Spleen (tissue), 11 donors: ENCODE measurements at regions not wholly inside any gene's neighbourhood (a gene's known extent, or its start where the extent isn't known, plus 50 kb on each side); places are given as distances from the start of the nearest gene placed in this dataset.

ENCODE experiments used
- DNase-seq: peaks from one replicate; pipeline ENCODE4 v3.0.0-alpha.2; 2020
- H3K27ac ChIP-seq, 8 donors: fragments of 200-600 bp; sonication (generic) in 7 of 8; 1 replicate in 4 of 8; 2 replicates in 4 of 8; pipeline versions ENCODE4 v1.5.0 to v1.8.0; 2016 to 2021; ENCODE audit warnings: inconsistent platforms in 4 of 8, mild to moderate bottlenecking in 4 of 8, moderate library complexity in 1 of 8
- H3K27me3 ChIP-seq, 7 donors: fragments of 200-600 bp; sonication (generic) in 6 of 7; replicated peaks in 1 of 7; 1 replicate in 4 of 7; 2 replicates in 3 of 7; pipeline versions ENCODE4 v1.5.0 to v1.8.0; 2016 to 2021; ENCODE audit warnings: inconsistent platforms in 3 of 7, mild to moderate bottlenecking in 1 of 7
- H3K36me3 ChIP-seq, 6 donors: fragments of 200-600 bp; sonication (generic) in 5 of 6; 1 replicate in 4 of 6; 2 replicates in 2 of 6; pipeline versions ENCODE4 v1.5.0 to v1.8.0; 2016 to 2021; ENCODE audit warnings: inconsistent platforms in 2 of 6
- H3K4me1 ChIP-seq, 6 donors: fragments of 200-600 bp; sonication (generic) in 5 of 6; 1 replicate in 3 of 6; 2 replicates in 3 of 6; pipeline versions ENCODE4 v1.5.0 to v1.8.0; 2016 to 2021; ENCODE audit warnings: inconsistent platforms in 3 of 6
- H3K4me3 ChIP-seq, 8 donors: fragments of 200-600 bp; sonication (generic) in 7 of 8; 1 replicate in 4 of 8; 2 replicates in 4 of 8; pipeline versions ENCODE4 v1.5.0 to v1.8.0; 2016 to 2021; ENCODE audit warnings: inconsistent platforms in 4 of 8, mild to moderate bottlenecking in 4 of 8, moderate library complexity in 2 of 8
- H3K9me3 ChIP-seq, 8 donors: fragments of 200-600 bp; sonication (generic) in 7 of 8; 1 replicate in 4 of 8; 2 replicates in 4 of 8; pipeline versions ENCODE4 v1.5.0 to v1.8.0; 2016 to 2021; ENCODE audit warnings: inconsistent platforms in 4 of 8
- CTCF ChIP-seq, 11 experiments: fragments of 200-600 bp in 7 of 11; fragments of 450-650 bp in 4 of 11; sonication (generic) in 4 of 11; IDR thresholded peaks in 8 of 11; conservative IDR thresholded peaks in 3 of 11; 1 replicate in 7 of 11; 2 replicates in 4 of 11; pipeline versions ENCODE4 v1.4.0 to v1.8.0; 2016 to 2021; ENCODE audit warnings: antibody characterized with exemption in 11 of 11, inconsistent platforms in 4 of 11, mild to moderate bottlenecking in 1 of 11
- POLR2A ChIP-seq, 3 donors: fragments of 450-650 bp; IDR thresholded peaks; one replicate each; pipeline ENCODE4 v1.5.1; 2017; ENCODE audit warnings: antibody characterized with exemption in 3 of 3, mild to moderate bottlenecking in 1 of 3
- POLR2AphosphoS5 ChIP-seq, 3 donors: sonication (generic); formaldehyde crosslinking; IDR thresholded peaks; one replicate each; pipeline ENCODE4 v1.5.1; 2017; ENCODE audit warnings: antibody characterized with exemption in 3 of 3
- WGBS, 5 donors: extraction: QIAGEN DNeasy Blood & Tissue Kit in 3 of 5; methylation state at CpG; one replicate each; pipeline versions ENCODE4 v1.1.5 to v1.1.7; 2013 to 2018; 5-methylcytosine and 5-hydroxymethylcytosine counted together
- intact Hi-C: fragments of 100-400 bp; cut with DNase I; formaldehyde crosslinking; loops from one replicate; pipeline ENCODE4 v1.15.0; 2023; ENCODE audit warnings: low total_unique reads
- donor health status: healthy with polysubstance abuse.
- donor health status: DM: no; HTN: no; CAD: no; lungs with moderate emphysema.
- donor health status: DM: no; HTN: no; CAD: no.
- donor health status: Bipolar disorder and iron deficiency.
- donor health status: healthy.
- donor health status: DM: no; HTN: no; CAD: no.
- donor health status: DM: yes; HTN: yes; CAD: no.

DNA sequence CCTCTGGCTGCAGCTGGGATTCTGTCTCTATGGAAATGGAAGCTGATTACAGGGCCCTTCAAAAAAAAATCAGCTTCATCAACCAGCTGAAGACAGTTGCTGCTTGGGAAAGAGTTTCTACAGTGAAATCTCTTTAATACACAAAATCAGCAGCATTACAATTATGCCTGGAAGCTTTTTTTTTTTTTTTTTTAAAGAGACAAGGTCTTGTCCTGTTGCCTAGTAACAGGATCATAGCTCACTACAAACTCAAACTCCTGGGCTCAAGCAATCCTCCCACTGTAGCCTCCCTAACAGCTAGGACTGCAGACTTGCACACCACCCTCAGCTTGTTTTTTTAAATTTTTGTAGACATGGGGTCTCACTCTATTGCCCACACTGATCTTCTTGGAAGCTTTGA is 94.5 kb downstream of the OR13A1 start:
- DNase-seq = no peak
- intact Hi-C loops = no loop called here
- TF ChIP-seq POLR2A (IDR thresholded peaks at IDR 0.05) = no peak
- TF ChIP-seq POLR2AphosphoS5 (IDR thresholded peaks at IDR 0.05) = no peak
- TF ChIP-seq CTCF (IDR thresholded peaks at IDR 0.05 in 8 of 11, conservative IDR thresholded peaks at IDR 0.05 in 3 of 11) = no peak

DNA sequence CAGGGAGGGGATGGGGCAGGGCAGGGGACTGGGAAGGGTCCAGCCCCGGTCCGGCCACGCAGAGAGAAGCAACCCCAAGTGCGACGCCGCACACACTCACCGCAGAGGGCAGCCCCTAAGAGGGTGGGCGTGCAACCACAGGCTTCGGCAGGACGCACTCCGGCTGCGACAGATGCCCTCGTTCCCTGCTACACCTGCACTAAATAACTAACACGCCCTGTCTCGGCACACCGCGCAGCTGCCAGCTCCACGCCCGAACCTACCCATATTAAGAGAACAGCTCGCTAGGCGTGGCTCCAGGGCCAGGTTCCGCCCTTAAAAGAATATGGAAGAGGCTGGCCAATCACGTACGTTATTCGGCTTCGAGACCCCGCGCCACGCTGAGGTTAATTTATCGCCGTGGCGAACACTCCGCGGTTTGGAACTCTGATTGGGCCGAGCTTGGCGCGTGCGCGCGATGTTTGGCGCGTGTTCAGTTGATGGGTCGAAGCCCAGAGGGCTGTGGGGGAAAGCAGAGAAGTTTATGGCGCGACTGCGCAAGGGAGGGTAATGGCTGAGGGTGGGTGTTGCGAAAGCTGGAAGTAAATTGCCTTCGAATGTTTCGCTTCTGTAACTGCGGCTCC is 91.1 kb downstream of the OR13A1 start:
- peaks cover 0 to 5% (median 2%) of the 10 kb centered on the region in 8 donors for H3K9me3 ChIP-seq
- H3K4me3 ChIP-seq = no peak overlapping the region
- H3K27ac ChIP-seq = no peak overlapping the region
- WGBS, 5 donors = 82 to 91% (median 87%) methylated on average over 50 of the region's 50 CpGs
- no peak for DNase-seq
- H3K4me1 ChIP-seq = no peaks in the 10 kb centered on the region
- TF ChIP-seq CTCF (IDR thresholded peaks at IDR 0.05 in 8 of 11, conservative IDR thresholded peaks at IDR 0.05 in 3 of 11) = no peak
- TF ChIP-seq POLR2A (IDR thresholded peaks at IDR 0.05) = no peak
- no peak for TF ChIP-seq POLR2AphosphoS5 (IDR thresholded peaks at IDR 0.05)
- intact Hi-C loops = no loop called here
- H3K36me3 ChIP-seq = no peaks in the 10 kb centered on the region
- peaks cover 0 to 8% (median 0%) of the 10 kb centered on the region in 7 donors for H3K27me3 ChIP-seq

More for the DNA sequence above, 94.5 kb downstream of the OR13A1 start:
- no peak overlapping the region for H3K27ac ChIP-seq
- H3K9me3 ChIP-seq = no peaks in the 10 kb centered on the region
- H3K36me3 ChIP-seq = no peaks in the 10 kb centered on the region
- peaks cover 0 to 8% (median 0%) of the 10 kb centered on the region in 7 donors for H3K27me3 ChIP-seq
- no peak overlapping the region for H3K4me3 ChIP-seq
- H3K4me1 ChIP-seq = no peaks in the 10 kb centered on the region

DNA sequence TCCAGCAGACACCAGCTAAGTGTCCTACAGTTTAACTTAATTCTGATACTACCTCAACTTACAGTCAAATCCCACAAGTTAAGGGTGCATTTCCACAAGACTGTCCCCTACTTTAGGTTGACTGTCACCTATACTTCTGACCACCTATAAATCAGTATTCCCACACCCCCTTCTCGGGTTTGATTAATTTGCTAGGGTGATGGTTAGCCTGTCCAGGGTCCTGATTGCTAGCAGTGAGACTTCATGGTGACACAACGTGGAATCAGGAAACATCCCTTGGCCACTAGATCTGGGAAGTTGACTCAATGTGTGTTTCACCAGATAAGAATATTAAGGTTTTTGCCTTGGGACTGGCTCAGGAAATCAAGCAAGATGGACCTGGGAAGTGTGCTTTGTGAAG is 88.4 kb downstream of the OR13A1 start:
- intact Hi-C loops = no loop called here
- no peak for DNase-seq

More for the DNA sequence above, 88.4 kb downstream of the OR13A1 start:
- peaks cover 0 to 8% (median 0%) of the 10 kb centered on the region in 7 donors for H3K27me3 ChIP-seq
- 25 to 52% (median 42%) methylated on average over 2 of the region's 2 CpGs for WGBS, 5 donors
- H3K4me1 ChIP-seq = no peaks in the 10 kb centered on the region
- H3K36me3 ChIP-seq = no peaks in the 10 kb centered on the region
- H3K4me3 ChIP-seq = no peak overlapping the region
- no peak for TF ChIP-seq CTCF (IDR thresholded peaks at IDR 0.05 in 8 of 11, conservative IDR thresholded peaks at IDR 0.05 in 3 of 11)
- TF ChIP-seq POLR2AphosphoS5 (IDR thresholded peaks at IDR 0.05) = no peak
- TF ChIP-seq POLR2A (IDR thresholded peaks at IDR 0.05) = no peak
- H3K9me3 ChIP-seq = peaks cover 0 to 20% (median 13%) of the 10 kb centered on the region in 8 donors
- no peak overlapping the region for H3K27ac ChIP-seq
